PC-3 (cell line): ENCODE measurements at regions not wholly inside any gene's neighbourhood (a gene's known extent, or its start where the extent isn't known, plus 50 kb on each side); places are given as distances from the start of the nearest gene placed in this dataset.
"Not testable (repeated sequence)": the region's sequence is repeated elsewhere in the genome, so short reads cannot be mapped to it uniquely, and the experiment has no call there.

Experiments
- ATAC-seq: fragments of 200-7000 bp; cut with Tn5 transposase; 2 replicates; pipeline ENCODE4 v1.9.1; 2020; ENCODE audit warnings: mild to moderate bottlenecking, moderate library complexity
- BruUV-seq: library from RNA; stranded (reverse); fragments of 400-500 nt; replicated peaks from 2 replicates; lab custom pipeline; 2021; lab: Mats Ljungman, UMichigan
- CTCF ChIA-PET: fragments of 300-600 bp; sonication (Branson Sonifier 250); formaldehyde crosslinking; loops from one replicate; lab custom pipeline; 2022; ENCODE audit warnings: antibody characterized with exemption; lab: Charles Lee
- POLR2A ChIA-PET: fragments of 300-600 bp; sonication (Branson Sonifier 250); formaldehyde crosslinking; loops from one replicate; lab custom pipeline; 2022; ENCODE audit warnings: antibody characterized with exemption; ENCODE audit not compliant: unreplicated experiment; lab: Charles Lee
- DNase-seq: peaks from one replicate; pipeline ENCODE4 v3.0.0-alpha.2; 2015
- H2AFZ ChIP-seq: fragments of 300-600 bp; sonication (generic); 2 replicates; pipeline ENCODE4 v1.6.0; 2016; ENCODE audit warnings: antibody characterized with exemption, low read length
- H3F3A ChIP-seq: fragments of 300-600 bp; sonication (generic); one replicate; pipeline ENCODE4 v1.6.0; 2017; ENCODE audit warnings: antibody characterized with exemption, low read length, control low read depth, mild to moderate bottlenecking; ENCODE audit not compliant: unreplicated experiment
- H3K27ac ChIP-seq: fragments of 300-600 bp; sonication (generic); 2 replicates; pipeline ENCODE4 v1.5.1; 2016; ENCODE audit warnings: mild to moderate bottlenecking, low read length
- H3K27me3 ChIP-seq: fragments of 300-600 bp; sonication (generic); 2 replicates; pipeline ENCODE4 v1.6.1; 2016; ENCODE audit warnings: low read length, mixed read lengths
- H3K36me3 ChIP-seq: fragments of 300-600 bp; sonication (generic); 2 replicates; pipeline ENCODE4 v1.6.1; 2016; ENCODE audit warnings: low read depth, mixed run types, low read length, mixed read lengths
- H3K4me1 ChIP-seq: fragments of 300-600 bp; sonication (generic); 2 replicates; pipeline ENCODE4 v1.5.1; 2016; ENCODE audit warnings: low read length; ENCODE audit not compliant: insufficient read depth
- H3K4me2 ChIP-seq: fragments of 300-600 bp; sonication (generic); 2 replicates; pipeline ENCODE4 v1.6.0; 2016; ENCODE audit warnings: low read length
- H3K4me3 ChIP-seq: fragments of 300-600 bp; sonication (generic); 2 replicates; pipeline ENCODE4 v1.5.1; 2016; ENCODE audit warnings: mild to moderate bottlenecking, low read length, mixed read lengths
- H3K79me2 ChIP-seq: fragments of 300-600 bp; sonication (generic); 2 replicates; pipeline ENCODE4 v1.6.1; 2017; ENCODE audit warnings: low read length, mixed read lengths
- H3K9ac ChIP-seq: fragments of 300-600 bp; sonication (generic); 2 replicates; pipeline ENCODE4 v1.6.0; 2016; ENCODE audit warnings: mild to moderate bottlenecking, low read length
- H3K9me2 ChIP-seq: fragments of 300-600 bp; sonication (generic); replicated peaks from 2 replicates; pipeline ENCODE4 v1.6.1; 2016; ENCODE audit warnings: mixed run types, low read length, mixed read lengths
- H3K9me3 ChIP-seq: fragments of 300-600 bp; sonication (generic); 2 replicates; pipeline ENCODE4 v1.6.1; 2016; ENCODE audit warnings: low read length, mixed read lengths
- H4K20me1 ChIP-seq: fragments of 300-600 bp; sonication (generic); 2 replicates; pipeline ENCODE4 v1.6.1; 2016; ENCODE audit warnings: low read length, mixed read lengths
- EZH2 ChIP-seq: fragments of 300-600 bp; sonication (generic); IDR thresholded peaks from one replicate; pipeline ENCODE4 v1.6.1; 2017; ENCODE audit warnings: antibody characterized with exemption, mild to moderate bottlenecking, low read length; ENCODE audit not compliant: unreplicated experiment
- EZH2phosphoT487 ChIP-seq: fragments of 300-600 bp; sonication (generic); IDR thresholded peaks from 2 replicates; pipeline ENCODE4 v1.6.1; 2018; ENCODE audit warnings: mild to moderate bottlenecking, antibody characterized with exemption, low read length, borderline replicate concordance
- intact Hi-C: fragments of 100-400 bp; cut with micrococcal nuclease; formaldehyde crosslinking; loops from 2 replicates; pipeline ENCODE4 v1.9.0; 2023
- TF ChIP-seq, protein P1 (sequence below): fragments of 300-600 bp; sonication (generic); conservative IDR thresholded peaks from 2 replicates; pipeline ENCODE4 v1.5.1; 2017; ENCODE audit warnings: antibody characterized with exemption, low read depth, mild to moderate bottlenecking, low read length

GRCh38 chr13:87570669-87571068 lies 100.5 kb upstream of the SLITRK5 start:
- Histone ChIP-seq H3K4me1 (no peaks in the 10 kb centered on the region), H3K4me2 (no peak overlapping the region), H3K9me2 (no peaks in the 10 kb centered on the region), H3K79me2 (no peaks in the 10 kb centered on the region), H4K20me1 (no peaks in the 10 kb centered on the region), H3K27me3 (no peaks in the 10 kb centered on the region), H3K9ac (no peak overlapping the region), H2AFZ (no peak overlapping the region), H3K9me3 (no peaks in the 10 kb centered on the region), H3F3A (no peaks in the 10 kb centered on the region), H3K4me3 (no peak overlapping the region), H3K27ac (no peak overlapping the region), H3K36me3 (no peaks in the 10 kb centered on the region)
- ATAC-seq (no peak), DNase-seq (no peak)
- intact Hi-C loops: no loop called here
- POLR2A ChIA-PET: no interaction called here
- TF ChIP-seq EZH2phosphoT487 (no peak), EZH2 (no peak)
- TF ChIP-seq, protein P1, sequence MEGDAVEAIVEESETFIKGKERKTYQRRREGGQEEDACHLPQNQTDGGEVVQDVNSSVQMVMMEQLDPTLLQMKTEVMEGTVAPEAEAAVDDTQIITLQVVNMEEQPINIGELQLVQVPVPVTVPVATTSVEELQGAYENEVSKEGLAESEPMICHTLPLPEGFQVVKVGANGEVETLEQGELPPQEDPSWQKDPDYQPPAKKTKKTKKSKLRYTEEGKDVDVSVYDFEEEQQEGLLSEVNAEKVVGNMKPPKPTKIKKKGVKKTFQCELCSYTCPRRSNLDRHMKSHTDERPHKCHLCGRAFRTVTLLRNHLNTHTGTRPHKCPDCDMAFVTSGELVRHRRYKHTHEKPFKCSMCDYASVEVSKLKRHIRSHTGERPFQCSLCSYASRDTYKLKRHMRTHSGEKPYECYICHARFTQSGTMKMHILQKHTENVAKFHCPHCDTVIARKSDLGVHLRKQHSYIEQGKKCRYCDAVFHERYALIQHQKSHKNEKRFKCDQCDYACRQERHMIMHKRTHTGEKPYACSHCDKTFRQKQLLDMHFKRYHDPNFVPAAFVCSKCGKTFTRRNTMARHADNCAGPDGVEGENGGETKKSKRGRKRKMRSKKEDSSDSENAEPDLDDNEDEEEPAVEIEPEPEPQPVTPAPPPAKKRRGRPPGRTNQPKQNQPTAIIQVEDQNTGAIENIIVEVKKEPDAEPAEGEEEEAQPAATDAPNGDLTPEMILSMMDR: no peak
- CTCF ChIA-PET: no interaction called here
- no TSS peak for BruUV-seq

DNA sequence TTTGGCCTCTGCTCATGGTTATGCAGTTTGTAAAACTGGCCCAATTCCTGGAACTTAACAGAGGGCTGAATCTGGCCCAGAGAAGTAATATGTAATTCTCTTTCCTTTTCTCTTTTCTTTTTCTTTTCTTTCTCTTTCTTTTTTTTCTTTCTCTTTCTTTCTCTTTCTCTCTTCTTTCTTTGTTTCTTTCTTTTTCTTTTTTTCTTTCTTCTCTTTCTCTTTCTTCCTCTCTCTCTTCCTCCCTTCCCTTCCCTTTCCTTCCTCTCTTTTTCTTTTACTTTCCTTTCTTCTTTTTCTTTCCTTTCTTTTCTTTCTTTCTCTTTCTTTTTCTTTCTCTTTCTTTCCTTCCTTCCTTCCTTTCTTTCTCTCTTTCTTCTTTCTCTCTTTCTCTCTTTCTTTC lies 88.8 kb upstream of the SLITRK5 start:
- no peaks in the 10 kb centered on the region for H3F3A ChIP-seq
- H3K4me1 ChIP-seq: no peaks in the 10 kb centered on the region
- ATAC-seq (no peak), DNase-seq (no peak)
- no peaks in the 10 kb centered on the region for H4K20me1 ChIP-seq
- no peak overlapping the region for H2AFZ ChIP-seq
- POLR2A ChIA-PET: no interaction called here
- no peak overlapping the region for H3K4me2 ChIP-seq
- H3K4me3 ChIP-seq: no peak overlapping the region
- no peaks in the 10 kb centered on the region for H3K9me3 ChIP-seq
- no peaks in the 10 kb centered on the region for H3K79me2 ChIP-seq
- no peak for TF ChIP-seq EZH2
- TF ChIP-seq EZH2phosphoT487: no peak
- TF ChIP-seq, protein P1: no peak
- no peak overlapping the region for H3K27ac ChIP-seq
- CTCF ChIA-PET: no interaction called here
- no peak overlapping the region for H3K9ac ChIP-seq
- no TSS peak for BruUV-seq
- no peaks in the 10 kb centered on the region for H3K9me2 ChIP-seq
- no peaks in the 10 kb centered on the region for H3K36me3 ChIP-seq
- H3K27me3 ChIP-seq: no peaks in the 10 kb centered on the region
- intact Hi-C loops: no loop called here

- no peaks in the 10 kb centered on the region for H4K20me1 ChIP-seq
- BruUV-seq: no TSS peak
- H3K36me3 ChIP-seq: no peaks in the 10 kb centered on the region
- H3K27me3 ChIP-seq: no peaks in the 10 kb centered on the region
- H3K4me2 ChIP-seq: no peak overlapping the region
- no peaks in the 10 kb centered on the region for H3K9me2 ChIP-seq
- H3K27ac ChIP-seq: no peak overlapping the region
- H3K4me1 ChIP-seq: no peaks in the 10 kb centered on the region
- ATAC-seq (no peak), DNase-seq (no peak)
- no peaks in the 10 kb centered on the region for H3F3A ChIP-seq
- CTCF ChIA-PET: interaction anchor here (0.7 kb wide), 1 partner anchor 13 kb away, joined by 3 read pairs; no protein-coding TSS in a partner anchor
- TF ChIP-seq EZH2phosphoT487 (no peak), EZH2 (no peak)
- TF ChIP-seq, protein P1: no peak
- no peak overlapping the region for H2AFZ ChIP-seq
- no peak overlapping the region for H3K9ac ChIP-seq
- no peaks in the 10 kb centered on the region for H3K9me3 ChIP-seq
- POLR2A ChIA-PET: no interaction called here
- no peak overlapping the region for H3K4me3 ChIP-seq
- H3K79me2 ChIP-seq: no peaks in the 10 kb centered on the region
- intact Hi-C loops: no loop called here
Measured at GRCh38 chr13:87590518-87590917, 80.7 kb upstream of the SLITRK5 start.

DNA sequence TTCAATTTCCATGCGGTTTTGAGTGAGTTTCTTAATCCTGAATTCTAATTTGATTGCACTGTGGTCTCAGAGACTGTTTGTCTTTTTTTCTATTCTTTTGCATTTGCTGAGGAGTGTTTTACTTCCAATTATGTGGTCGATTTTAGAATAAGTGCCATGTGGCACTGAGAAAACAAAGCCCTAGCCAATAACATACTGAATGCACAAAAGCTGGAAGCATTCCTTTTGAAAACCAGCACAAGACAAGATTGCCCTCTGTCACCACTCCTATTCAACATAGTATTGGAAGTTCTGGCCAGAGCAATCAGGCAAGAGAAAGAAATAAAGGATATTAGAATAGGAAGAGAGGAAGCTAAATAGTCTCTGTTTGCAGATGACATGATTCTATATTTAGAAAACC lies 66.7 kb upstream of the SLITRK5 start:
- BruUV-seq, H3K9me3 ChIP-seq, H3K9me2 ChIP-seq, H3K79me2 ChIP-seq, H3K4me1 ChIP-seq, ATAC-seq, H3K27me3 ChIP-seq, H3K36me3 ChIP-seq, DNase-seq, H4K20me1 ChIP-seq, H3K27ac ChIP-seq, H3K4me3 ChIP-seq, H2AFZ ChIP-seq, POLR2A ChIA-PET, CTCF ChIA-PET, H3K4me2 ChIP-seq, H3F3A ChIP-seq, H3K9ac ChIP-seq, intact Hi-C loops: not testable (repeated sequence)
